ENCODE measurements at regions not wholly inside any gene's neighbourhood (a gene's known extent, or its start where the extent isn't known, plus 50 kb on each side); places are given as distances from the start of the nearest gene placed in this dataset.

- ATAC-seq, result no peak
Measured at GRCh38 chr1:208921259-208921658, 662.3 kb upstream of the CAMK1G start.

DNA sequence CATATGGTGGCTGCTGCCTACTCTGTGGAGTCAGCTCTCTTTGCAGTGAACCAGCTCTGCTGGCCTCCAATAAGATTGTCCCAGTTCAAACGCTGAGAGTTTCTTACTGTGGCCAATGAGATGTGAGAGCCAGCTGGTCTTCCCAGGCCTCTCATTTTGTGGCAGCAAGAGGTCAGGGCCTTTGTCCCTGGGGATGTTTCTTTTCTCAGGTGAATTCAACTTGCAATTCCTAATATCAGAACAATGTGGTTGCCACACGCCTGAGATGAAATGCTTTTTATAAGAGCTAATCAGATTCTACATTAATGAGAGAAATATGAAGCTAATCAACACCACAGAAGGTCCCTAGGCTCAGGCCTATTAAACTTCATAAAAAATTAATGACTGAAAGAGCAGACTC is 660.1 kb upstream of the CAMK1G start:
- ATAC-seq, result no peak

- no peak for ATAC-seq
Measured at GRCh38 chr1:208923946-208924720, 659.4 kb upstream of the CAMK1G start.

DNA sequence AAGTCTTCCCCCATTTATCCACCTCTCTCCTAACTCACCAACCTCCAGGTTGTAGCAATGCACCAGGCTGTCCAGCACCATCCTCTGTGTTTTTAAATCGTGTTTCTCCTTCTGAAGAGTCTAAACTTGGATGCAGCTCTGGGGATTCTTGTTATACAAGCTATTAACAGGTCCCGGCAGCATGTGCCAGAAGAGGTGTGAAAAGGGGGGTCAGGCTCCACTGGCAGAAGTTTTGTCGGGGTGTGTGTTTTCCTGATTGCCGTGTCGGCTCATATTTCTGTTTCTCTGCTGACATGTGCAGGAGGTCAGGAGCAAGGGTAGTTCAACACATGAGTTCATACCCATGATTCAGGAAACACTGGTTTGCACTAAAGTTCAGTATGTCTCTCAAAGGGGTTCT is 658.6 kb upstream of the CAMK1G start:
- ATAC-seq, result peak; percentile 8

DNA sequence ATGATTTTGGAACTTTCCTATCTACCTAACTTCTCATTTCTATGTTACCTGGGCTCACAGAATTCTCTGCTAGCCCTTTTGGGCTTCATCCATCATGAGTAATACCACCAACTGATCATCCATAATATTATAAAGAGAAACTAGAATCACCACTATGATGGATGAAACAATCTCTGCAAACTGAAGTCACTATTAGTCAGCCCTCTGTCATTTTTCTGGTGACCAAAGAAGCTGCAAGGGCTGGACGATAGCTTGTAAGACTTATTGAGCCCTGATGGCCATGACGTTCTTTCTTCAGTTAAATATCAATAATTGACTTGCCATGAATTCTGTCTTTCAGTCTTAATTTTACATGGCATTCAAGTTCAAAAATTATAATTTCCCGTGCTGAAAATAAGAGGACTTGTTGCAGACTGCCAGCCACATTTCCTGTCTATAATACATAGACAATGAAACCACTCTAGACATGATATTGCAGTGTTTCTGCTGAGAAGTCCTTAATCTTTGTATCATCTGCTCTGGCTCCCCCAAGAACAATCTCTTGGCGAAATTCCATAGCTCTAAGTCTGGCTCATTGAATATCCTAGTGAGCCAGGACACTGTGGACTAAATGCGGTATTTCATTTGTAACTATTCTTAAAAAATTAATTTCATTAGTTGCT is 655.0 kb upstream of the CAMK1G start:
- ATAC-seq, result no peak

- ATAC-seq, result peak; percentile 87
Measured at GRCh38 chr1:208929575-208929974, 653.9 kb upstream of the CAMK1G start.

DNA sequence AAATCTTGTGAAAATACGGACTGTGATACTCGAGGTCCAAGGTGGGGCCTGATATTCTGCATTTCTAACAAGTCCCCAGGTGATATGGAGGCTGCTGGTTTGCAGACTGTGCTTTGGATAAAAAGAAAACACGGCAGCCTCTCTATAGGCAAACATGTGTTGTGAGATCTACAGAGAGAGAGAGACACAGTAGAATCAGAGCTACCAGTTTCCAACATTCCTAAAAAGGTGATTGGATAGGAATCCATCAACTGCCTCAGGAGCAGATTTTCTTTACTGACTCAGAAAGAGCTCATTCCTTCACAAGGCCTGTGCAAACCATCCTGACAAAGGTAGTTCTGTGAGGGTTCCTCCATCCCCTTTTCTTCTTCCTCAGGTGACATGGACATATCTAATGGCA is 651.6 kb upstream of the CAMK1G start:
- no peak for ATAC-seq

DNA sequence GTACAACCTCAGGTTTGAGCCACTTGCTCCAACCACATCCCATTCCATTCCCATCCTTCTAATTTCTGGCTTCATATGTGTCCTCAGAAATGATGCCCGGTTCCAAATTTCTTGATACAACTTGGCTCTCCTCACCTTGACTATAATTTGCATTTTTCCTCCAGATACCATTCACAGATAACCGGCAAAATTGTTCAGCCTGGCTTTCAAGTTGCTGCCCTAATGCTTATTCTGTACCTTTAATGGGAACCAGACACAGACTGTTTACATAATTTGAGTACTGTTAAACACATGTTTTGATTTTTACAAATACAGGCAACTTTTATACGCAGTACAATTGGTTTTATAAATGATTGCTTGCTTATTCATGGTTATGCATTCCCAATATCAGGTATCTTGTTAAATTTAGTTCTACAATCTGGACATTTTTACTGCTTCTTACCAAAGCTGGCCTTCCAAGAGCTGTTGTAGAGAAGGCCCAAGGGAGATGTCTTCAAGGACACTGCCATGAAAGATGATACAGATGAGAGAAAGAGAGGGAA is 649.5 kb upstream of the CAMK1G start:
- no peak for ATAC-seq

GRCh38 chr1:208934933-208935332 is 648.6 kb upstream of the CAMK1G start:
- peak; percentile 97 for ATAC-seq

- ATAC-seq, result no peak
Measured at GRCh38 chr1:208935517-208936187, 647.9 kb upstream of the CAMK1G start.

GRCh38 chr1:208939537-208940085 is 643.9 kb upstream of the CAMK1G start:
- ATAC-seq, result no peak

DNA sequence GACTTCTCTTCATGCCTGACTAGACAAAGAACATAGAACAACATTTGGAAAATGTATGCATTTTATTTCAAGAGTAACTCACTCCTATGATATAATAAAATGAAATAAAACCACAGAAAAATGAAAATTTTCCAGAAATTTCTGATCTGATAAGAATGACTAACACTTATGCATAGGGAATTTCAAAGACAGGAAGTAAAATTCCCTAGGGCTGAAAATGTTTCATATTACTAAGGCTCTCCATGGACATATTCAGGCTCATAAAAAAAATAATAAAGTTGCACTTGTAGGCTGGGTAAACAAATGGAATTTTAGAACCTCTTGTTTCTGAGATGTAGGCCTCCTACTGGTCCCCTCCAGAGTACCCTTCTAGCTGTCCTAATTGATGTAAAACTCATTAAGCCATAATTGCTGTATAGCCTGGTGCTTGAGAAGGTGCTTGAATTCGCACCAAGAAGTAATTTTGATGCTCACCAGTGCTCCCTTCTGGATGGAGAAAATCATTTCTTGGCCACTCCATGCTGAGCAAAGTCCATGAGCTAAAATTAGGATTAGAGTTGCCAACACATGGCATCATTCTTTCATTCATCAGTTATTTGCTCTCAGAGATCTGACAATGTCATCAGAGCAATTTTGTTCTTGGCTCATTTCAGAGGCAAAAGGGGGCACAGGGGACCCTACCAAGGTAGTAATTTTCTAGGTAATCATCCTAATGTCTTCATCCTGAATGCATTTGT is 641.0 kb upstream of the CAMK1G start:
- no peak for ATAC-seq

DNA sequence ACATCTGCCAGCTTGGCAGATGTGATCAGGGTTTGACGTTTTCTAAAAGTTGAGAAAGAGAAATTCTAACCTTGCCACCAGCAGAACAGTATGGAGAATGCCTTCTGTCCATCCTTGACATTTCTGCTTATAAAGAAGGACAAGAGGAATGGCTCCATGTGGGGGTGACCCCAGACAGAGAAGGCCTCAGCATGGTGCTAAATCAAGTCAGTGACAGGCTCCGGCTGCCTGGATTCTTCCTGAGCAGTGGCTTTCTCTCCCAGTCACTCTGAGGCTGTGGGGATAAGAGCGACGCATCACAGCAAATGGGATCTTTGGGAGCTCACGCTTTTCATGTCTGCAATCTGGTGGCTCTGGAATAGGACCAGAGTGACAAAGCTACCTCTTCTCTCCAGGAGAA is 640.2 kb upstream of the CAMK1G start:
- ATAC-seq, result no peak

DNA sequence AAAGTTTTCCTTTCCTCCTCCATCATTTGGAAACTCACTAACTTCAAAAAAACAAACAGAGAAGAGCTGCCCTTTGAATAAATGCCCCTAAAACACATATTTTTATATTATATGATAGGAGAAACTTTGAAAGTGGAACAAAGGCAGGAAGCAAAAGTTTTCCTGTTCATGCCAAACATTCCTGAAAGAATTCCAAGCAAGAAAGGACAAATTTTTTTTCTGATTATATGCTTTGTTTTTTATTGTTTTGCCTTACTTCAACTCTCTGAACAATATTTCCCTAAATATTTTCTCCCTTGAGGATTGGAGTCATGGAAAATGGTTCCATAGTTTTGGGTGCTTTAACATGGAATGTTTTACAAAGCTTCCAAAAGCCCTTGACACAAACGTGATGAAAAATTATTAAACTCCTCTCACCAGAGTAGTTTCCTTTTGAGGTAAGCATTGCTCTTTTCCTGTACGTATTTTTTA is 638.5 kb upstream of the CAMK1G start:
- no peak for ATAC-seq

GRCh38 chr1:208950206-208950605 is 633.3 kb upstream of the CAMK1G start:
- ATAC-seq, result no peak

DNA sequence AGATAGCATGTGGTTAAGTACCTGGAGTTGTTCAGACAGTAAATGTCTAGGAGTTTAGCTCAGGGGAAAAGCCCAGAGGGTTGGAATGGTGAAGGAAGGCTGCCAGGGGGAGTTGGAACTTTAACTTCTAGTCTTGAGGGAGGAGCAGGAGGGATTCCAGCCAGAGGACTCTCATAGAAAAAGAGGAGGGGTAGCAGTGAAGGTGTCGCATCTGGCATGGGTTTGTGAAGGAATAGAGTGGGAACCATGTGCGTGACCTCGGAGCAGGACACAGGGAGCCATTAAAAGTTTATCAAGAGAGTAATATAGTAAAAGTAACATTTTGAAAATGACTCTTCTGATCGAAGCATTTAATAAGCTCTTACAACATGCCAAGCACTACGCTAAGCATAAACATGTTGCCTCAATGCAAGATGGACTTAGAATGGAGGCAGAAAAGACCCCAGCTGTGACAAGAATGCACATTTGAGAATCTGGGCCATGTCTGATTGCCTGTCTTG is 632.4 kb upstream of the CAMK1G start:
- ATAC-seq, result no peak

DNA sequence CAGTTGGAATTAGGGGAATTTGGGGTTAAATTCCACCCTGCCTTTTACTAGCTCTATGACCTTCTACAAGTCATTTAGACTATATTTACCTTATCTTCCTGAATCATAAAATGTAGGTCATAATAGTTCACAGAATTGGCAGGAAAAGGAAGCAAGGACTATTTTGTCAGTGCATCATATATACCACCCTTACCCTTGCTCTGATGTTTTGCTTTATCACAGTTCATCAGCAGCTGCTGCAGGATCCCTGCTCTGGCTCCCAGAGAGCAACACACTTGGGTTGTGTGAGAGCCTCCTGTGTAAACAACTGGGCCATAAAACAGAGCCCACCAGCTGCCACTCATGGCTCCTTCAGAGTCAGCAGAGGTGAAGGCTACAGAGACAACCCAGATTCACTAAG is 631.6 kb upstream of the CAMK1G start:
- ATAC-seq, result no peak

DNA sequence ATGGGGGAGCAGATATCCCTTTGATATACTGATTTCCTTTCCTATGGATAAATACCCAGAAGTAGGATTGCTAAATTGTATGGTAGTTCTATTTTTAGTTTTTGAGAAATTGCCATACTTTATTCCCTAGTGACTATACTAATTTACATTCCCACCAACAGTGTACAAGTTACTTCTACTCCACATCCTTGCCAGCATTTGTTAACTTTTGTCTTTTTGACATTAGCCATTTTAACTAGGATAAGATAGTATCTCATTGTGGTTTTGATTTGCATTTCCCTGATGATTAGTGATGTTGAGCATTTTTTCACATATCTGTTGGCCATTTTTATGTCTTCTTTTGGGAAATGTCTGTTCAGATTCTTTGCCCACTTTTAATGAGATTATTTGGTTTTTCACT is 620.6 kb upstream of the CAMK1G start:
- ATAC-seq, result no peak

- no peak for ATAC-seq
Measured at GRCh38 chr1:208965351-208965750, 618.2 kb upstream of the CAMK1G start.

GRCh38 chr1:208967334-208967733 is 616.2 kb upstream of the CAMK1G start:
- ATAC-seq, result no peak

- no peak for ATAC-seq
Measured at GRCh38 chr1:208974717-208975116, 608.8 kb upstream of the CAMK1G start.

DNA sequence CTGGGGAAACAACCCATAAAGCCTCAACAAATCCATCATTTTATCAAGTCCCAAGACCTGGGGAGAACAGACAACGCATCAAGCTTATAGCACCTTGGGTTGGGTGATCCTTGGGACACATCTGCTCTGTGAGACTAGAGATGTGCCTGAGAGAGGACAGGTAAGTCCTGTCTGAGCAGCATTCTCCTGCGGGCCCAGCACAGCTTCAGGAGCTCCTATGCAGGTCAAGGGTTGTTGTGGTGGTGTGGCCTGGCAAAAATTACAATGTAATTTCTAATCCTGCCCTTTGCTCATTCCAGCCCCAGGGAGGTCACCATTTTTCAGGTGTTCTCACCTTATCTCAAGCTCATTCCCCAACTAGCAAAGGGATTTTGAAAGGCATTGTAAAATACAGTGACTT is 608.1 kb upstream of the CAMK1G start:
- peak; percentile 41 for ATAC-seq

Data from esophagus mucosa (tissue), 1 donor.